Lower lobe of right lung (tissue), 2 donors: ENCODE measurements at regions not wholly inside any gene's neighbourhood (a gene's known extent, or its start where the extent isn't known, plus 50 kb on each side); places are given as distances from the start of the nearest gene placed in this dataset.

ENCODE experiments used
- ATAC-seq, 2 donors: fragments of 200-7000 bp; cut with Tn5 transposase; one replicate each; pipeline ENCODE4 v1.9.1; 2020 to 2022; ENCODE audit warnings: mild to moderate bottlenecking in 2 of 2, moderate library complexity in 2 of 2
- DNase-seq: peaks from one replicate; pipeline ENCODE4 v3.0.0-alpha.2; 2020
- H3K27ac ChIP-seq: fragments of 200-600 bp; one replicate; pipeline ENCODE4 v1.8.0; 2022
- H3K27me3 ChIP-seq: fragments of 200-600 bp; one replicate; pipeline ENCODE4 v1.8.0; 2022; ENCODE audit warnings: low read depth
- H3K36me3 ChIP-seq: fragments of 200-600 bp; one replicate; pipeline ENCODE4 v1.8.0; 2022; ENCODE audit warnings: mild to moderate bottlenecking
- H3K4me1 ChIP-seq: fragments of 200-600 bp; one replicate; pipeline ENCODE4 v1.8.0; 2022
- H3K4me3 ChIP-seq: fragments of 200-600 bp; one replicate; pipeline ENCODE4 v1.8.0; 2022; ENCODE audit warnings: mild to moderate bottlenecking
- H3K9me3 ChIP-seq: fragments of 200-600 bp; one replicate; pipeline ENCODE4 v1.8.0; 2022
- CTCF ChIP-seq: fragments of 200-600 bp; IDR thresholded peaks from one replicate; pipeline ENCODE4 v1.8.0; 2022; ENCODE audit warnings: antibody characterized with exemption, mild to moderate bottlenecking
- intact Hi-C: fragments of 100-400 bp; cut with DNase I; formaldehyde crosslinking; loops from one replicate; pipeline ENCODE4 v1.11.0; 2022
- donor health status: DM: no; HTN: yes; CAD: no; lungs with severe emphysema.

- no peak for TF ChIP-seq CTCF
- Histone ChIP-seq H3K4me1 (no peaks in the 10 kb centered on the region), H3K9me3 (no peaks in the 10 kb centered on the region), H3K27me3 (peaks cover 7% of the 10 kb centered on the region), H3K4me3 (no peak overlapping the region), H3K27ac (no peak overlapping the region), H3K36me3 (no peaks in the 10 kb centered on the region)
- ATAC-seq (no peak), DNase-seq (no peak)
- intact Hi-C loops: no loop called here
Observed at GRCh38 chr1:29650041-29650400, 413.7 kb downstream of the PTPRU start.

DNA sequence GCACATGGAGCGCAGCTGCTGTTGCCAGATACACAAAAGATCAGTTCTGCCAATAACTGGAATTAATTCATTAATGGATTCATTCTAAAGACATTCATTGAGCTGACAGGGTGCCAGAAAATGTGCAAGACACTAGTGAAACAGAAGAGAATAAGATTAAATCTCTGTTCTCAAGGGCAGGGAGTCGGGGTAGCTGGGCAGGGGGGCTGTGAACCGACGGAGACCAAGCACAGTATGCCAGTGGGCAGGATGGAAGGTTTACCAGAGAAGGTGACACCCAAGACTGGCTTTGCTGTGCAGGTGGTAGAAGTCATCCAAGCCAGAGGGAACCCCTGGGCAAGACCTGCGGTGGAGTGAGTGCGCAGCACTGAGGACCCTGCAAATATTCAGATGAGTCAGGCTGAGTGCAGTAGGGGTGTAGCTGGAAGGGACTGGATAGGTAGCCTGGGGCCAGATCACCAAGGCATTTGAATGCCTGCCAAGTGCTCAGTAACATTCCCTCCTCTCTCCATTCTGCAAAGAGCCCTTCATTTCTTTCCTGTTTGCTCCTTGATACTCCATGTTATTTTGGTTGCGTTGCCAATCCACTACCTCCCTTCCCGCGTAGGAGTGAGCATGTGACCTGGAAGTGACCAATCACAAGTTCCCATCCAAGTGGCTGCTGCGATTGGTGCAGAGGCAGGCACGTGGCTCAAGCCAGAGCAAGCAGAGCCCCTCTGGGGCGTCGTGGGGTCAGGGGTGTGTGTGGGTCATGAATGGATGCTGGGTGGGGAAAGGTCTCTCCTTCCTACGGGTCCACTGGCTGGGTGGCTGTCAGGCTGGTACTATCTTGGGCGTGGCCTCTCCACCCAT is 413.1 kb downstream of the PTPRU start:
- DNase-seq (no peak), ATAC-seq (no peak)
- intact Hi-C loops: no loop called here
- peaks cover 6% of the 10 kb centered on the region for H3K27me3 ChIP-seq
- no peak overlapping the region for H3K27ac ChIP-seq
- no peak overlapping the region for H3K4me3 ChIP-seq
- no peaks in the 10 kb centered on the region for H3K36me3 ChIP-seq
- no peak for TF ChIP-seq CTCF
- no peaks in the 10 kb centered on the region for H3K4me1 ChIP-seq
- H3K9me3 ChIP-seq: no peaks in the 10 kb centered on the region

GRCh38 chr1:29648798-29649188 is 412.5 kb downstream of the PTPRU start:
- intact Hi-C loops: no loop called here
- ATAC-seq (no peak), DNase-seq (no peak)
- H3K4me1 ChIP-seq: no peaks in the 10 kb centered on the region
- no peaks in the 10 kb centered on the region for H3K9me3 ChIP-seq
- peaks cover 6% of the 10 kb centered on the region for H3K27me3 ChIP-seq
- H3K27ac ChIP-seq: no peak overlapping the region
- no peak for TF ChIP-seq CTCF
- H3K36me3 ChIP-seq: no peaks in the 10 kb centered on the region
- no peak overlapping the region for H3K4me3 ChIP-seq

GRCh38 chr1:29648026-29648425 is 411.7 kb downstream of the PTPRU start:
- Histone ChIP-seq H3K27ac (no peak overlapping the region), H3K4me3 (no peak overlapping the region), H3K4me1 (no peaks in the 10 kb centered on the region), H3K27me3 (peaks cover 2% of the 10 kb centered on the region), H3K9me3 (no peaks in the 10 kb centered on the region), H3K36me3 (no peaks in the 10 kb centered on the region)
- no peak for DNase-seq
- intact Hi-C loops: no loop called here
- no peak for ATAC-seq
- TF ChIP-seq CTCF: no peak

DNA sequence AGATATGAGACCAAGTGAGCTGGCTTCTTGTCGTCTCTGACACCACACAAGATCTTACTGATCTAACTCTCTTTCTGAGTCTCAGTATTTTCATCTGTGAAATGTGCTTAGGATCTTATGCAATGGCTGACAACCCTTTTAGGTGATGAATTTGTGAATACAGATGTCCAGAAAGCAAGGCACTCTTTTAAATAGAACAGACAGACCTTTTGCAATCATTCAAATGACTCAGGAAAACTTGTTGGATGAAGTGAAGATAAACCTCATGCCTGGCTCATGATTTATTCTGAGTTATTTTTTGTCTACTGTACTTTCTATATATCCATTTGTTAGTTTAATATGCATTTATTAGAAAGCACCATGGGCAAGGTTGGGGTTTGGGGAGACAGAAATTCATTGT is 411.3 kb downstream of the PTPRU start:
- intact Hi-C loops: no loop called here
- H3K4me3 ChIP-seq: no peak overlapping the region
- no peaks in the 10 kb centered on the region for H3K27me3 ChIP-seq
- H3K27ac ChIP-seq: no peak overlapping the region
- no peak for DNase-seq
- no peak for ATAC-seq
- H3K9me3 ChIP-seq: no peaks in the 10 kb centered on the region
- H3K36me3 ChIP-seq: no peaks in the 10 kb centered on the region
- TF ChIP-seq CTCF: no peak
- no peaks in the 10 kb centered on the region for H3K4me1 ChIP-seq
